ENCODE measurements at regions not wholly inside any gene's neighbourhood (a gene's known extent, or its start where the extent isn't known, plus 50 kb on each side); places are given as distances from the start of the nearest gene placed in this dataset.

DNA sequence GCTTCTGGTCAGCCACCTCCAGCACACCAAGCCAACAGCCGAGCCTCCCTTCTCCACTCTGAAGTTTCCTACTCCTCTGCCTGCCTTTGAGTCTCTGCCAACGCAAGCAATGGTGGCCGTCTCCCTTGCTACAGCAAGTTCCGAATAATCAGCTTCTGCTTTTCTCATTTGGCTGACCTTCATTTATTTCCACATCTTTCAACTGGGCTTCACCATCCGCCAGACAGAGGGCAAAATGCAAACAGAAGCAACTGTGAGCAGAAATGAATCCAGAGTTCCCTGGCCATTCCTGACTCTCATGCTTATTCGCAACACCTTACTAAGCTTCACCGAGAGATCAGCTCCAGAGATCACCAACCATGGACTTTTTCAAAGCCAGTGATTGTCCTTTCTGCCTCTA is 621.0 kb downstream of the NPHP4 start:
- H3K9me2 ChIP-seq (ENCODE audit: insufficient read depth, low read length): no peaks in the 10 kb centered on the region

DNA sequence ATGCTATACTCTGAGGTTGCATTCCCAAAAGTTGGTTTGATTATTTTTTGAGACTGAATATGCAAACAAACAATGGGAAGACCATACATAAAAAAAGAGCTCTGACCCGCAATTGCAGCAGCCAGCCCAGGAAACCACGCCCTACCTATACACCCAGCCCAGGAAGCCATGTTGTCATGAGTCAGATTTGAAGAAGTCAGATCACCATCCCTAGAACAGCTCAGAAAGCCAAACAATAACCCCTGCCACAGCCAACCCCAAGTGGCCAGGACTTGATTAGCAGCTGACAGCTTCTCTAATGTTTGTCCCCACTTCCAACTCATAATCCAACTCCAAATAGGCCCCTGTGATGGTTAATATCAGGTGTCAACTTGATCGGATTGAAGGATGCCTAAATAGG is 621.9 kb downstream of the NPHP4 start:
- Histone ChIP-seq H3K4me3 (ENCODE audit: low read length) (no peak overlapping the region), H3K36me3 (ENCODE audit: insufficient read depth, low read length) (no peaks in the 10 kb centered on the region), H2AFZ (ENCODE audit: low read depth, low read length) (no peak overlapping the region), H3K27me3 (ENCODE audit: insufficient read depth, low read depth, low read length) (no peaks in the 10 kb centered on the region), H3K4me2 (ENCODE audit: low read length) (no peak overlapping the region), H3K27ac (ENCODE audit: low read length) (no peak overlapping the region), H3K9ac (ENCODE audit: low read length) (no peak overlapping the region), H4K20me1 (ENCODE audit: insufficient read depth) (no peaks in the 10 kb centered on the region), H3K9me3 (ENCODE audit: low read length) (no peaks in the 10 kb centered on the region), H3F3A (ENCODE audit: insufficient read depth, low read length, poor library complexity, severe bottlenecking) (no peaks in the 10 kb centered on the region), H3K79me2 (replicated peaks; ENCODE audit: insufficient read depth, low read length) (no peaks in the 10 kb centered on the region), H3K9me2 (ENCODE audit: insufficient read depth, low read length) (no peaks in the 10 kb centered on the region)
- TF ChIP-seq TAF1 (IDR thresholded peaks at IDR 0.05; ENCODE audit: low read depth) (no peak), CTCF (IDR thresholded peaks at IDR 0.05; ENCODE audit: poor library complexity, severe bottlenecking) (no peak), REST (IDR thresholded peaks at IDR 0.05; ENCODE audit: borderline replicate concordance) (no peak), MXI1 (conservative IDR thresholded peaks at IDR 0.05; ENCODE audit: poor library complexity, severe bottlenecking) (no peak), SMC3 (conservative IDR thresholded peaks at IDR 0.05; ENCODE audit: poor library complexity) (no peak), EZH2 (IDR thresholded peaks at IDR 0.05; ENCODE audit: borderline replicate concordance, insufficient read depth, low read length, poor library complexity, severe bottlenecking) (no peak)

More for the DNA sequence above, 621.0 kb downstream of the NPHP4 start:
- Histone ChIP-seq H3K79me2 (replicated peaks; ENCODE audit: insufficient read depth, low read length) (no peaks in the 10 kb centered on the region), H3F3A (ENCODE audit: insufficient read depth, low read length, poor library complexity, severe bottlenecking) (no peaks in the 10 kb centered on the region), H3K4me2 (ENCODE audit: low read length) (no peak overlapping the region), H3K4me3 (ENCODE audit: low read length) (no peak overlapping the region), H3K27ac (ENCODE audit: low read length) (no peak overlapping the region), H3K9ac (ENCODE audit: low read length) (no peak overlapping the region), H3K9me3 (ENCODE audit: low read length) (no peaks in the 10 kb centered on the region), H3K36me3 (ENCODE audit: insufficient read depth, low read length) (no peaks in the 10 kb centered on the region), H4K20me1 (ENCODE audit: insufficient read depth) (no peaks in the 10 kb centered on the region), H2AFZ (ENCODE audit: low read depth, low read length) (no peak overlapping the region), H3K27me3 (ENCODE audit: insufficient read depth, low read depth, low read length) (no peaks in the 10 kb centered on the region)
- TF ChIP-seq CTCF (IDR thresholded peaks at IDR 0.05; ENCODE audit: poor library complexity, severe bottlenecking) (no peak), MXI1 (conservative IDR thresholded peaks at IDR 0.05; ENCODE audit: poor library complexity, severe bottlenecking) (no peak), RAD21 (conservative IDR thresholded peaks at IDR 0.05) (no peak)
